Neural crest cell (in vitro differentiated cells): ENCODE measurements at regions not wholly inside any gene's neighbourhood (a gene's known extent, or its start where the extent isn't known, plus 50 kb on each side); places are given as distances from the start of the nearest gene placed in this dataset.

Source experiments
- DNase-seq: peaks from one replicate; pipeline ENCODE4 v3.0.0; 2021; ENCODE audit warnings: low read depth, mixed read lengths, low spot score
- H3K27ac Mint-ChIP-seq: one replicate; pipeline ENCODE4 v1.8.0; 2021; ENCODE audit warnings: mild to moderate bottlenecking, mixed read lengths; ENCODE audit not compliant: unreplicated experiment
- H3K27me3 Mint-ChIP-seq: 2 replicates; pipeline ENCODE4 v1.8.0; 2021; ENCODE audit warnings: low read depth, mild to moderate bottlenecking, mixed read lengths
- H3K36me3 Mint-ChIP-seq: 2 replicates; pipeline ENCODE4 v1.8.0; 2021; ENCODE audit warnings: low read depth, mild to moderate bottlenecking, mixed read lengths
- H3K4me1 Mint-ChIP-seq: 2 replicates; pipeline ENCODE4 v1.8.0; 2021; ENCODE audit warnings: mixed read lengths
- H3K4me3 Mint-ChIP-seq: one replicate; pipeline ENCODE4 v1.8.0; 2021; ENCODE audit warnings: mild to moderate bottlenecking, mixed read lengths
- H3K9me3 Mint-ChIP-seq: 2 replicates; pipeline ENCODE4 v1.8.0; 2021; ENCODE audit warnings: mixed read lengths
- CTCF ChIP-seq: fragments of 200-600 bp; sonication (generic); conservative IDR thresholded peaks from 2 replicates; pipeline ENCODE4 v1.5.0; 2021; ENCODE audit warnings: antibody characterized with exemption, mild to moderate bottlenecking

- no peak overlapping the region for H3K27ac Mint-ChIP-seq
- no peaks in the 10 kb centered on the region for H3K36me3 Mint-ChIP-seq
- peaks cover 34% of the 10 kb centered on the region for H3K4me1 Mint-ChIP-seq
- no peak for DNase-seq
- no peaks in the 10 kb centered on the region for H3K9me3 Mint-ChIP-seq
- no peak for TF ChIP-seq CTCF
- H3K4me3 Mint-ChIP-seq: no peak overlapping the region
- H3K27me3 Mint-ChIP-seq: no peaks in the 10 kb centered on the region
Observed at GRCh38 chr12:92573104-92573503, 129.7 kb upstream of the PLEKHG7 start.

- H3K27me3 Mint-ChIP-seq: no peaks in the 10 kb centered on the region
- no peaks in the 10 kb centered on the region for H3K9me3 Mint-ChIP-seq
- no peak for DNase-seq
- H3K4me3 Mint-ChIP-seq: no peak overlapping the region
- no peak overlapping the region for H3K27ac Mint-ChIP-seq
- H3K36me3 Mint-ChIP-seq: no peaks in the 10 kb centered on the region
- TF ChIP-seq CTCF: no peak
- H3K4me1 Mint-ChIP-seq: peaks cover 42% of the 10 kb centered on the region
Observed at GRCh38 chr12:92571844-92572543, 130.8 kb upstream of the PLEKHG7 start.

- peaks cover 48% of the 10 kb centered on the region for H3K4me1 Mint-ChIP-seq
- no peaks in the 10 kb centered on the region for H3K36me3 Mint-ChIP-seq
- no peaks in the 10 kb centered on the region for H3K9me3 Mint-ChIP-seq
- no peak overlapping the region for H3K27ac Mint-ChIP-seq
- no peak overlapping the region for H3K4me3 Mint-ChIP-seq
- no peak for TF ChIP-seq CTCF
- DNase-seq: no peak
- H3K27me3 Mint-ChIP-seq: no peaks in the 10 kb centered on the region
Observed at GRCh38 chr12:92571169-92571568, 131.6 kb upstream of the PLEKHG7 start.

- H3K9me3 Mint-ChIP-seq: peaks cover 3% of the 10 kb centered on the region
- no peak overlapping the region for H3K4me3 Mint-ChIP-seq
- peaks cover 44% of the 10 kb centered on the region for H3K4me1 Mint-ChIP-seq
- H3K27ac Mint-ChIP-seq: no peak overlapping the region
- H3K27me3 Mint-ChIP-seq: no peaks in the 10 kb centered on the region
- peak; percentile 91 for TF ChIP-seq CTCF
- DNase-seq: peak; percentile 76
- no peaks in the 10 kb centered on the region for H3K36me3 Mint-ChIP-seq
Observed at GRCh38 chr12:92570056-92570753, 132.6 kb upstream of the PLEKHG7 start.

- Mint-ChIP-seq H3K9me3 (peaks cover 3% of the 10 kb centered on the region), H3K27me3 (no peaks in the 10 kb centered on the region), H3K27ac (no peak overlapping the region), H3K36me3 (no peaks in the 10 kb centered on the region), H3K4me1 (peaks cover 31% of the 10 kb centered on the region), H3K4me3 (no peak overlapping the region)
- DNase-seq: no peak
- no peak for TF ChIP-seq CTCF
Observed at GRCh38 chr12:92568691-92569090, 134.1 kb upstream of the PLEKHG7 start.
